HG02678 (cell line): ENCODE measurements at regions not wholly inside any gene's neighbourhood (a gene's known extent, or its start where the extent isn't known, plus 50 kb on each side); places are given as distances from the start of the nearest gene placed in this dataset.

ENCODE experiments used
- ATAC-seq: cut with Tn5 transposase; IDR thresholded peaks from one replicate; pipeline ENCODE4 v1.9.1; 2021; ENCODE audit warnings: mild to moderate bottlenecking, moderate library complexity; ENCODE audit not compliant: unreplicated experiment

- no peak for ATAC-seq
Observed at GRCh38 chr6:14966096-14966905, 279.6 kb upstream of the JARID2 start.

DNA sequence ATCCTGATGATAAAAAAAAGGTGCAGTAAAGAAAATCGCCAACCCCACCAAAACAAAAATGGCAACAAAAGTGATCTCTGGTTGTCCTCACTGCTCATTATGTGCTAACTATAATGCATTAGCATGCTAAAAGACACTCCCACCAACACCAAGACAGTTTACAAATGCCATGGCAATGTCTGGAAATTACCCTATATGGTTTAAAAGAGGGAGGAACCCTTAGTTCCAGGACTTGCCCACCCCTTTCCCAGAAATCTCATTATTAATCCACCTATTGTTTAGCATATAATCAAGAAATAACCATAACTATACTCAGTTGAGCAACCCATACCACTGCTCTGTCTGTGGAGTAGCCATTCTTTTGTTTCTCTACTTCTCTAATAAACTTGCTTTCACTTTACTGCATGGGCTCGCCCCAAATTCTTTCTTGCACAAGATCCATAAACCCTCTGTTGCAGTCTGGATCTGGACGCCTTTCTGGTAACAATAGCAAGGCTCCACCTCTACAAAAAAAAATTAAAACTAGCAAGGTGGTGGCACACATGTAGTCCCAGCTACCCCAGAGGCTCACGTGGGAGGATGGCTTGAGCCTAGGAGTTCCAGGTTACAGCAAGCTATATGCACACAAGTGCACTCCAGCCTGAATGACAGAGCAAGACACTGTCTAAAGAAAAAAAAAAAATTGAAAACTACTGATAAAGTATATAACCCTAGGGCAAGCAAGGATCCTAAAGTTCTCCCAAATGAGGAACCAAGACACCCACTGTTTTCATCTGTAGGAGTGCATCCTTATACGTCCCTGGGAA, 278.8 kb upstream of the JARID2 start:
- no peak for ATAC-seq

- ATAC-seq, result no peak
Observed at GRCh38 chr6:14968056-14968637, 277.7 kb upstream of the JARID2 start.

DNA sequence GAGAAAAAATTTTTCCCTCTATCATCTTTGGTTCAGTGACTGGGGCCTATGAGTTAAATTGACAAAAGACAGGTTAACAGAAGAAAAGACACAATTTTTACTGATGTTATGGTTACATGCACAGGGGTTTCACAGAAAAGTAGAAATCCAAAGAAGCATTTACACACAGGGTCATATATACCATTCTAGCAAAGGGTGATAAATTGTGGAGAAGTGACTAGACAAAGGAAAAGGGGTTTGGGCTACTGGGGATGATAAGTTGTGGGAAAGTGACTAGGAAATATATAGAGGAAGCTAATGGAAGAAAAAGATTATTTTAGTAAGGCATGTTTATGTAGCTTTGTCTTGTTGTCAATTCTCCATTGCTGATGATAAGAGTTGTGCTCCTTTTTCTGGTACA, 276.7 kb upstream of the JARID2 start:
- ATAC-seq, result no peak

- ATAC-seq, result no peak
Observed at GRCh38 chr6:14972379-14973067, 273.3 kb upstream of the JARID2 start.

DNA sequence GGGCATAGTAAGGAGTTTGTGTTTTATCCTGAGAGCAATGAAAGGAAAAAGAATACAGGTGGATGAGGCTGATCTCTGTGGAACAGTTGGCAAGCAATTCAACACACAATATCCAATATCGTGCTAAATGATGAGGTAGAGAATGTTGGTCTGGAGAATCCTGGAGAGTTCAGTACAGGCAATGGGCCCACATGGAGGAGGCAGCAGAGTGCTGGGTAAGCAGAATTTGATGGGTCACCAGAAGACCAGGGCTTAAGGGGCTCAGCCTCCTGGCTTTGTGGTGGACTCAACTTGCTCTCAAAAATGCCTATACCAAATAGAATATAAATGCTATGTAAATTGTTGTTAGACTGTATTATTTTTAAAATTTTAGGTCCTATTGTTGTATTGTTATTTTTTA, 271.5 kb upstream of the JARID2 start:
- ATAC-seq, result no peak

DNA sequence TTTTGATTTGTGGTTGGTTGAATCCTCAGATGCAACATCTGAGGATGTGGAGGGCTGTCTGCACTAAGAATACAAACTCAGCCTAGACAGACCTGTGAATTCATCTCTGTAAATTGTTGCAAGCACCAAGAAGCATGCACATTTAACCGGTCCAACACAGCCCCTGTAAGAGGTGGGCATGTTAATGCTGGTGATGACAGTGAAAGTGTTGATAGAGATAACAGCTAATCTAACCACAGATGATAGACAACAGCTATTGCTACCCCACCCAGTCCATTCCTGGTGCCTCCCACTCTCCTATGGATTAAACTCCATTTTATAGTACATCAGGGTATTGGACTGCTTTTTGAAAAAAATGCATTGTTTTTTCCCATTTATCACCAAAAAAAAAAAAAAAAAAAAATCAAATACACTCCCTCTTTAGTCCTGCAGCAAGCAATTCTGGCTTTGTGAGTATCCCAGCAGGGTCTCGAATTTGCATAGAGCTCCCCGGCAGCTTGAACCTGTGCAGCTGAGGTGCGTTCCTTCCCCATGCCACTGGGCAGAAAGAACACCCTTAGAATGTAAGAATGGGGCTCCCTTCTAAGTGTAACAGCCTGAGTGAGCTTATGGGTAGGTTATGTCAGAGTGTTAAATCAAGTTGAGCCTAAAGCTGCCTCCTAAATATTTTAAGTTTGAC, 270.9 kb upstream of the JARID2 start:
- ATAC-seq, result no peak

- no peak for ATAC-seq
Observed at GRCh38 chr6:14975471-14975817, 270.4 kb upstream of the JARID2 start.

- no peak for ATAC-seq
Observed at GRCh38 chr6:14977747-14978382, 268.0 kb upstream of the JARID2 start.

DNA sequence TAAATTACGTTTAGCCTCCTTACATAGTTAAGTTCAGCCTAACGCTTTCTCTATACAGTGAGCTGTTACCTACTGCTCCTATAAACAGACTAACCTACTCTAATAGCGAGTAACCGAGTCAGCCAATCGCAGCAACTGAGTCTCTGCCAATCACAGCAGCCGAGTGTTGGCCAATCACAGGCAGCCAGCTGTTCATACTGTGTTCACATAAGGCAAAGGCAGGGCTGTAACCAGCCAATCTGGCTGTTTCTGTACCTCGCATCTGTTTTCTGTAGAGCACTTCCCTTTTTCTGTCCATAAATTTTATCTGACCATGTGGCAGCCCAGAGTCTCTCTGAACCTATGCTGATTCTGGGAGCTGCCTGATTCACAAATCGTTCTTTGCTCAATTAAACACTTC, 263.9 kb upstream of the JARID2 start:
- no peak for ATAC-seq

GRCh38 chr6:14983599-14984518, 262.0 kb upstream of the JARID2 start:
- no peak for ATAC-seq

DNA sequence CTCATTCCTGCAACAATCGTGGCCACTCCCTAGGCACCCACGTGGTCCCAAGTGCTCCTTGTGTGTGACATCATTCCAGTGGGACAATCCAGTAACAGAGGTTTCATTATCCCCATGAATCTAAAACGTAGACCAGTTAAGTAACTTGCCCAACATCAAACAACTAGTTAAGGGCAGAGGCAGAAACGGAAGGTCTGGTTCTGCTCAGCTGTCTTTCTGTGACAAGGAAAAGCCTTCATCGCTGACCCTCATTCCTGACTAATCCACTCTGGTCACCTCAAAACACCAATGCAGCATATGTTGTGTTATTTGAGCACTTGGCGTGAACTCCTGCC, 261.4 kb upstream of the JARID2 start:
- ATAC-seq, result no peak

DNA sequence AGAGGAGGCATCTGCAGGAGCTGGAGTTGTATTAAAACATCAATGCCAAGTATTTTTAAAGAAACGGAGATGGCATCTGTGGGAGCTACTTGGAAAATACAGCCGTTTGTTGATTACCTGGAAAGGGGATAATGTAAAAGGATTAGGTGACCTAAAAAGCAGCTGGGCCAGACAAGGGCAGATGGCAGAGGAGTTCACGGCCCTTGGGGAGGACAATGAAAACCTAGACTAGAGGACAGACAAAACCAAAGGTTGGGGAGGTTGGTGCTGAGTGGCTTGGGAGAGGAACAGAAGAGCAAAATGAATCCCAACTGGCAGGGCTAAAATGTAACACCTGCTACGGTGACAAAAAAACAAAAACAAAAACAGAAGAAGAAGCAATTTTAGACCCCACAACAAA, 260.5 kb upstream of the JARID2 start:
- ATAC-seq, result no peak

DNA sequence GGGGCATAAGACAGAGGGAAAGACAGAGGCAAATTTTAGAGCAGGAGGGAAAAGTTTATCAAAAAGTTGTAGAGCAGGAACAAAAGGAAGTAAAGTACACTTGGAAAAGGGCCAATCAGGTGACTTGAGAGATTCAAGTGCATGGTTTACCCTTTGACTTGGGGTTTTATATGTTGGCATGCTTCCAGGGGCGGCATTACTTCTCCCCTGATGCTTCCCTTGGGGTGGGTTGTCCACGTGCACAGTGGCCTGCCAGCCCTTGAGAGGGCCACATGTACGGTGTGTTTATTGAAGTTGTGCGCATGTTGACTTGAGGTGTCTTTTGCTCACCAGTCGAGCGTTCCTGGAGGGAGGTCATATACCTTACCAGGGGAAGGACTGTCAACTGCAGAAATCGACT, 259.5 kb upstream of the JARID2 start:
- ATAC-seq, result no peak

DNA sequence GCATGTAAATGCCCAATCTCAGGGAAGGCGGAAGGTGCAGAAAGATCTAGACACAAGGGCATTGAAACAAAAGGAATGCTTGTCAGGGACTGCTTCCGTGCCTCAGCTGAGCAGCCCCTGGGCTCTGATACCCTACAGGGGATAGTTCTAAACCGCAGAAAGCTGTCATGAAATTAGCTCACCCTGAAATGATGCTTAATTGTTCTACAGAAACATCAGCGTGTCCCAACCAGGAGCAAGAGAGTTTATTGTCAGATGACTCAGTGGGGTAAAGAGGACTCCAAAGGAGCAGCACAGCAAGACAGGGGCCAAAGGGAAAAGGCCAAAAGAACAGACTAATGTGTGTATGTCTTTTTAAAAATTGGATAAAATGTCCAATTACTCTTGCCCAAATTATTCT, 258.4 kb upstream of the JARID2 start:
- no peak for ATAC-seq

DNA sequence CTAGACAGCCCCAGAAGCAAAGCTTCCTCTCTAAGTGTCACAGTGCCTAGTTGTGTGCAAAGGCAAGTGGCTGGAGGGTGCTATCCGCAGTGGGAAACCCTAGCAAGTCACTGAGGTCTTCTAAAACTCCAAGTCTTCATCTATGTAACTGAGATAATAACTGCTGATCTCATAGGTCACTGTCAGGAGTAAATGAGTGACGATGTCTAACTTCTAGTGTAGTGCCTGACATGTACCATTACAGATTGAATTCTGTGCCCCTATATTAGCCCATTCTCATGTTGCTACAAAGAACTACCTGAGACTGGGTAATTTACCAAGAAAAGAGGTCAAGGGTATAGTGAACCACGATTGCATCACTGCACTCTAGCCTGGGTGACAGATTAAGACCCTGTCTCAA, 253.5 kb upstream of the JARID2 start:
- ATAC-seq, result no peak

DNA sequence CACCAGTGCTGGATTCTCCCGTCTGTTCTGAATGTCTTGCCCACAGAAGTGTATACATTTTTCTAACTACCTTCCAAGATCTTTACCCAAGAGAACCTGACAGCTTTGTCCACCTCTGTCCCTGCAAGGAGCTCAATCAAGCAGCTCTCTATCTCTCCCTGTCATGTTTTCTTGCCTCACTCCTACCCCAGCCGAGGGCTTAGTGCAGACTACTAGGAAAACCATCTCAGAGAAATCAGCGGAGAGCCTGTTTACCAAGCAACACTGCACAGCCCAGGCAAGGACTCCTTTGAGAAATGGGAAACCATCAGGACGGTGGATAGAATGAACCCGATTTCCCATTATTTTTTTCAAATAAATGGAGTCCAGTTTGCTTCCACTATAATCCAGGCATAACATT, 250.7 kb upstream of the JARID2 start:
- ATAC-seq, result no peak

DNA sequence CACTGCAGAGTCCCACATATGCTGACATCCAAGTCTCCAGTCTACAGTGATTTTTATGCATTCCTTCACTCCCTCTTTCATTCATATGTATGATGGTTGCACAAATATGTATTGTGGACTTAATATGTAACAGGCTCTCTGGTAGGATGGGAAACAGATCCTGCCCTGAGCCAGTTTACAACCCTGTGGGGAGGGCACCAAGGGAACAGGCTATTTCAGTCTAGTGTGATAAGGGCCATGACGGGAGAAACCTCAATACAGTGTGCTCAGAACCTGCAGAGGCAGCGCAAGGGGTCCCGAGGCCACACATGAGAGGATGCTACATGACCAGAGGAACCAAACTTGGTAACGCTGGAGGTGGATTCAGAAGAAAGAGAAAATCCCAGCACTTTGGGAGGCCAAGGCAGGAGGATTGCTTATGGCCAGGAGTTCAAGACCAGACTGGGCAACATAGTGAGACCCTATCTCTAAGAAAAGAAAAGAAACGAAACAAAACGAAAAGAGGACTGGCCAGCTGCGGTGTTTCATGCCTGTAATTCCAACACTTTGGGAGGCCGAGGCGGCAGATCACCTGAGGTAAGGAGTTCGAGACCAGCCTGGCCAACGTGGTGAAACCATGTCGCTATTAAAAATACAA, 249.8 kb upstream of the JARID2 start:
- no peak for ATAC-seq

DNA sequence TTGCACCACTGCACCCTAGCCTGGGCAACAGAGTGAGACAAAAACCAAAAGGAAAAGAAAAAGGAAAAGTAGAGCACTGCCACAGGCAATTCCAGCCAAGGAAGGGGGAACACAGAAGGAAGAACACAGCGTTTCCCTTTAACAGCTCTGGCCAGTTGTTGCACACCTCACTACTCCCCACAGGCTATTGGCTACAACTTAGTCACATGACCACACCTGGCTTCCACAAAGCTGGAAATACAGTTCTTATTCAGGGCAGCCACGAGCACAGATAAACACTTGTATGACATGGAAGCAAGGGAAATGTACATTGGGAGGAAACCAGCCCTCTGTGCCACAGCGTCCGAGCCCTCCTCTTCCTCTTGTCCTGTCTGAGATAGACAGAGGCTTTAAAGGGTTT, 249.0 kb upstream of the JARID2 start:
- no peak for ATAC-seq
